SKM-1 treated with dmso at 0.1 percent for 144 hours (cell line): ENCODE measurements at regions not wholly inside any gene's neighbourhood (a gene's known extent, or its start where the extent isn't known, plus 50 kb on each side); places are given as distances from the start of the nearest gene placed in this dataset.
"Not testable (repeated sequence)": the region's sequence is repeated elsewhere in the genome, so short reads cannot be mapped to it uniquely, and the experiment has no call there.

Source experiments
- DNase-seq: peaks from one replicate; lab custom pipeline; 2025; ENCODE audit not compliant: unreplicated experiment; lab: John Stamatoyannopoulos, UW

DNA sequence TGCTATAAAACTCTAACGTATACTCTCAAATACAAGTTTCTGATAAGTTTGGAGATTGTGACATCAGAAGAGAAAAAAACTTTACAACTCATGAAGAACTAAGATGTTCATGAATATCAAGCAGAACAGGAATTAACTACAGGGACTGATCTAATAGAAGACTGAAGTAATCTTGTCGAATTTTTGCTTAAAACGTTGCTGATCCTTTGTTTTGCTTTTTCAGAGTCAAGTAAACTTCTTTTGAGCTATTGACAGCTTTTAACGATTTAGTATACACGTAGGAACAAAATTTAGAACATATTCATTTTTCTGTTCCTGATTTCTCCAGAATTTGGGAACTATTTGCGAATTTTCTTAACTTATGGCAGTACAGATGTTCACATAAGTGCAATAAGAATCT, 610.2 kb downstream of the SI start:
- DNase-seq, result no peak

DNA sequence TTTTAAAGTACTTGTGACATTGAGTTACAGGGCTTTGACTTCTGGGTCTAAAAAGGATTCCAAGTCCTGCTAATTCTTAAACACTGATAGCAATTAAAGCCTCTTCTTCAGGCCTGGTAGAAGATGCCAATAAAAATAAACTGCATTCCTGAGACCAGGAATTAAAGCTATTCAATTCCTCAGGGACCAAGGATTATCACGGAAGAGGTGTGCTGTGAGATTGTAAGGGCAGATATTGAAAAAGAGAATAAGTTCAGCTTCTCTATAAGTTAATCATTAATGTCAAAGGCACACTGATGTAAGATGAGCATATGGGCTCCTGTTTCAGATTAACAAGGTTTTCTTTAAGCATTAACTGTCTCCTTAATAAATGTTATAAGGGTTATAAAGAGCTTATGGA, 611.3 kb downstream of the SI start:
- DNase-seq, result no peak

DNA sequence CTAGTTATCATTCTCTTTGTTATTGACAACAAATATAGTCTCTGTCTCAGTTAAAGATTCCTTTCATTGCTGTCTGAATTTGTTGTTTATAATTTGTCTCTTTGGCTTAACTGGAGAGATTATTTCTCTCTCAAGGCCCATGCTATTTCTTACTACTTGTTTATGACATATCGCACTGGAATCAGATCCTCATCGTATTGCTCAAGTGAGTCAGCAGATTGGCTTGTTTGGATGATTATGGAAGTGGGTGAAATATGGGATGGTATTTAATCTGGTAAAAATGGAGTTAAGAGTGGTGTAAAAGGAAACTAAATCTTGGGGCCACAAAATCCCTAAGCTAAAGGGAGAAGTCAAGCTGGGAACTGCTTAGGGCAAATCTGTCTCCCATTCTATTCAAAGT, 613.1 kb downstream of the SI start:
- no peak for DNase-seq

DNA sequence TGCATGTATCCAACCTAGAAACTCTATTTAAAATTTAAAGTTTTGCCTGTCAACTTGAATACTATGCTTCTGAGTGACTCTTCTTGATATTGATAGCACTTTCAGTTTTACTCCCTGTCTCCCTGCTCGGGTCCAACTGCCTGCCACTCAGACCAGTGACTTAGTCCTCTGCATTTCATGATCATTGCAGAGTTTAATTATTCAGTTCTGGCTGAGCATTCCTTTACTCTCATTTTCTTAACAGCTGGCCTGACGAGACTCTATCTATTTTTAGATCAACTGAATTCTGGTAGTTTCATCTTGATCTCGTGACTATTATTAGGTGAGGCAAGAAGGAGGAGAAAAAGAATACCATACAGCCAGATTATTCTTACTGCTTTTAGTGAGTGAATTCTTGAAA, 617.4 kb downstream of the SI start:
- no peak for DNase-seq

DNA sequence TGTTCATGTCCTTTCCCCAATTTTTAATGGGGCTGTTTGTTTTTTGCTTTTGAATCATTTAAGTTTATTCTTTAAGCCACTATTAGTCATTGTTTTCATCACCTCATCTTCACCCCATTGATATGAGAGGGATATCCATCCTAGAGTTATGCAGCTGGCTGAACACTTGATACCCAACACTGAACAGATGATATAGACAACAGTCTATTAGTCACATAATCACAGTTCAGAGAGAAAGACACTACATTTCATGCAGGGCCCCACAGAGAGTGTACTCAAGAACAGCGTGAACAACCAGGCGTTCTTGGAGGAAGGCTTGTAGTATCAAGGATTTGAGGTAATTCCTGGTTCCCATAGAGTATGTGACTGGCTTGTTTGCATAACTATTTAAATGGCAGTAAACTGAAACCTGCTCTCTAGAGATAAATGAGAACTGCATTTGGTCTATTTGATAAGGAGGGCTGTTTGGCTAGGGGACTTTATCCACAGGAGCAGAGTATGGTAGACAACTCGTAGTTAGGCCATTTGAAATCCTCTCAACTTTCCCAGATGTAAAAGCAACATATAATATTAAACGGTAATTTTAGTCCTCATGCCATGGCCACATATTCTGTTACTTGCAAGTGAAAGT, 618.7 kb downstream of the SI start:
- DNase-seq, result no peak

DNA sequence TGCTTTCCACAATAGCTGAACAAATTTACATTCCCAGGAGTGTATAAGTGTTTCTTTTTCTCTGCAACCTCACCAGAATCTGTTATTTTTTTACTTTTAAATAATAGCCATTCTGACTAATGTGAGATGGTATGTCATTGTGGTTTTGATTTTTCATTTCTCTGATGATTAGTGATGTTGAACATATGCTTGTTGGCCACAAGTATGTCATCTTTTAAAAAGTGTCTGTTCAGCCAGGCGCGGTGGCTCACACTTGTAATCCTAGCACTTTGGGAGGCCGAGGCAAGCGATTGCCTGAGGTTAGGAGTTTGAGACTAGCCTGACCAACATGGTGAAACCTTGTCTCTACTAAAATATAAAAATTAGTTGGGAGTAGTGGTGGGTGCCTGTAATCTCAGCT, 619.3 kb downstream of the SI start:
- DNase-seq, result no peak

DNA sequence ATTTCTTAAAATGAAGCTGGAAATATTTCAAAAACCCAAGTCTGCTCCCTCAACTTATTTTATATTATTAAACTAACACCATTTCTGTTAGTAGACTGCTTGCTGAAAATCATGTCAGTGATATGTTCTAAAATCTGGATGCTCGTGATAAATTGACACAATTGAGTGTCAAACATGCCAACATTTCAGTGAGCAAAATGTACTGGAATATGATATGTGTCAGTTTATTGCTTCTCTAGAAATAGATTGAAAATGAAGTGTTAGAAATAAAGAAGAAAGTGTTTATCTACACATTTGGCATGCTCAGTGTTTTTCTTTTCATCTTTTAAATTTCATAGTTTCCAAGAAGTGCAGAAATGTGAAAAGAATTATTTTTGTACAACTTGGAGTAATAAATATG, 624.6 kb downstream of the SI start:
- DNase-seq, result no peak

DNA sequence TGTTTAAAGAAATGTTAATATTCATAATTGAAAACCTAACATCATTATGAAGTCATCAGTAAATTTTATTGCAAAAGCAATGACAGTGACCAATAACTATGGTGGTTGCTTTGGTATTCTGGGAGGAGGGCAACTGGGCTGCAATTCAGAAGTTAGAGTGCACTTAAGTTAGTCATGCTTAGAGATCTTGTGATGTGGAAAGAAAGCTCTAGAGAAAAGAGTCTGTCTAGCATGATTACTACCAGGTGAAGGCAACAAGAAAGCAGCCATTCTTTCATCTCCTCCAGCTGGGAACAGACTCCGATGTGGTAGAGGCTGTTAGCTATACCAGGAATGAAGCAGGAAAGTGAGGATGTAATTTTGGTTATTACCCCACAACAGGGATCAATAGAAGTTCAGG, 625.6 kb downstream of the SI start:
- no peak for DNase-seq

DNA sequence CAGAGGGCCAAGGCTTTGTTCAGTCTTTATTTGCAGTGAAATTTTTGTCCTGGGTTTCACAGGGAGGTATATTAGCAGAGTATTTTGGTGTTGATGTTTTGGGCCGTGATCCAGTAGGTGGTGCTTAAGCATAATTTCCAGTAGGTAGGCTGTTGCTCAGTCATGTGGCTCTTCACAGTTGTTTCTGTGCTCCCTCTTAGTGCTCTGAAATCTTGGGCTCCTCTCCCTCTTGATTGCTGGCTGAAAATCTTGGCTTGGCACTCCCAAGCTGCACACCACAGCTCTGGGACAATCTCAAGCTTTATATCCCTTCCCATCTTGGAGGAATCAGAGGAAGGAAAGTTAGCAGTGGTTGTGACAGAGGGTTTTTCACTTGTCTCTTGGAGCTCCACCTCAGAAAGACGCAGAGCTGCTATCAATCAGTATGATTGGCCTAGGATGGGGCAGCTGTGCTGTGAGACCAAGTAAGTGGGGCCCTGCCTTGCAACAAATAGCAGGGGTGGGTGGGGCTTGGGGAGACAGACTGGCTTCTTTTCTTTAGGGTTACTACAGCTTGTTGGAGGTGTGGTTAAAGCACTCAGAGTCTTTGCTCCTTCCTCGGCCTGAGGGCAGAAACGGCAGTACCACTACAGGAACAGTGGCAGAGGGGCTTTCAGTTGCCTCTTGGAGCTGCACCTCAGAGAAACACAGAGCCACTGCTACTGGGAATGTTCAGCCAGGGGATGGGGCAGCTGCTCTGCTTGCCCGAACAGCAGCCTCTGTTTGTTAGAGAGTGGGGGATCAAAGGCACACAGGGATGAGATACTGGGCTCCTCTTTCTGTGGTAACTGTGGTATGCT, 627.0 kb downstream of the SI start:
- no peak for DNase-seq

DNA sequence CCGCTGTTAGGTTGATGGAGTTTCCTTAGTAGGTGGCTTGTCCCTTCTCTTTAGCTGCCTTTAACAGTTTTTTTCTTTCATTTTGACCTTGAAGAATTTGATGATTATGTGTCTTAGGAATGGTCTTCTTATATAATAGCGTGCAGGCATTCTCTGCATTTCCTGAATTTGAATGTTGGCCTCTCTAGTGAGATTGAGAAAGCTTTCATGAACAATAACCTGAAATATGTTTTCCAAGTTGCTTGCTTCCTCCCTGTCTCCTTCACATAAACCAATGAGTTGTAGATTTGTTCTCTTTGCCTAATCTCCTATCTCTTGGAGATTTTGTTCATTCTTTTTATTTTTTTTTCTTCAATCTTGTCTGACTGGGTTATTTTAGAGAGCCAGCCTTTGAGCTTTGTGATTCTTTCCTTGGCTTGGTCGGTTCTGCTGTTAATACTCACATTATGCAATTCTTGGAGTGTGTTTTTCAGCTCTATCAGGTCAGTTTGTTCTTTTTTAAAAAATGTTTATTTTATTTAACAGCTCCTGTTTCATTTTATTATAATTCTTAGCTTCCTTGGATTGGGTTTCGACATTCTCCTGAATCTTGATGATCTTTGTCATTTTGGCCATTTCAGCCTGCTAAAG, 627.9 kb downstream of the SI start:
- DNase-seq, result no peak

DNA sequence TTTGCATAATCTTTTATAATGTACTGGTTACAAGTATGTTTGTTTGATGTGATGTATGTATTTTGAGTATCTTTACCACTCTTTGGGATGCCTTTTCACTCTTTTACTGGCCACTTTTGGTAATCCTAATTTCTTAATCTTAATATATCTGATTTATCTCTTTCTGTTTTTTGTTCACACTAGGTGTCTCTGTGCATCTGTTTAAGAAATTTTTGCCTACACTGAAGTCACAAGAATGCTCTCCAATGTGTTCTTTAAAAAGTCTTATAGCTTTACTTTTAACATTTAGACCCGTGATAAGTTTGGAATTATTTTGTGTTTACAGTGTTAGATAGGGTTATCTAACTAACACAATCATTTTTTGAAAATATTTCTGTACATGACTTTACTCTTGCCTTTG, 659.1 kb downstream of the SI start:
- DNase-seq, result no peak

DNA sequence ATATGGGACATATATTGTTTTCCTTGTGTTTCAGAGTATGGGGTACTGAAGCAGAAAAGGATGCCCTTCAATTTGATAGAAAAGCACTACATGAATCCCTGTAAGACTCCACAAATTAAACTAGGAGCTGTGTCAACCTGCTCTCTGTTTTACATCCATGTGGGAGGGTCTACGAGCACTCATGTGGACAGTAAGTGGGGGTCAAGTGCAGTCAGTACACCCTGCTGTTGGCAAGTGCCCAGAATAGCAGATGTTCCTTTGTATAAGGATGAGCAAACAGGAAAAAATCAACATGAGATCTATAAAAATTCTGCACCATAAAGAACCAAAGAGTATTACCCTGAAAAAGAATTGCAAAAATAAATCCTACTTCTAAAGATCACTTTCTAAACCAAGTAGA, 659.9 kb downstream of the SI start:
- no peak for DNase-seq

DNA sequence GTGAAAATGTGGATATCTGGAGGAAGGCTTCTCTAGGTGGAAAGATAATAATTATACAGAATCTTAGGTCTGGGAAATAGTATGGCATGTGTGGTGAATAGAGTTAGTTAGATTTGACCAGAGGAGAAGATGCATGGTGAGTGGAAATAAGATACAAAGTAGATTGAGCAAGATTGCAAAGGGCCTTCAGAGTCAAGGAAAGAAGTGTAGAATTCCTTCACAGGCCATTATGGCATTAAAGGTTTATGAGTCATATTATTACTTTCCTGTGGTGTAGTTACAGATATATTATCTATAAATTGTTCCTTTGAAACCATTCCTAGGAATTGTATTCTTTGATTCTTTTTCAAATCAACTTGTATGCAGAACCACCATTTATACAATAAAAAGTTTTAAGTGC, 660.3 kb downstream of the SI start:
- DNase-seq, result no peak

DNA sequence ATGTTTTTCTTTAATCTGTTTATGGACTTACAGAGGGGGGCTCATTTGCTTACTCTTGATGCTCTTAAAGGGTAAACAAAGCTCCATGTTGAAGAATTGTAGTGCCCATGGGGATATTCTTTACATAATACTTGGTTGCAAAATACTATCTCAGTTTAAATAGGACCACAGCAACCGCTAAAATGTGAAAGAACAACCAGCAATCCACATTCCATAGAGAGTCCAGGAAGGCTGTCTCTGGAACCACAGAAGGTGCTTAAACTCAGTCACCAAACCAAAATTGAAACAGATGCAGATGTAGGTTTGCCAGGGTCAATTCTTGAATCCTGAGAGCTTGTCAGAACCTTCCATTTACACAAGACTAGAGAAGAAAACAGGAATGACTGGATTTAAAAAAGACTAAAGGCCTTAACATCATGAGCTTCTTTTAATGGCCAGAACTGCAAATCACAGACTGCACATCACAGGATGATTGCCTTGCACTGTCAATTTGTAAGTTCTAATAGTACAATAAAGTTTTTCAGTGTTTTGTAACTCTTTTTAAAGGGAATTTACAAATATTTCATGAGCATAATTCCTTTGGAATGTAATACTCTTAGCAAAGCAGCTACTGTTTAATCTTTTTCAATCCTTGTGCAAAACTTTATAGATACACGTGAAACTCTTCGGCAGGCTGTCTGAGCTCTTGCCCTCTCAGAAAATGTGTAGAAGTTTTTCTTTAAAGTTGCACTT, 661.6 kb downstream of the SI start:
- DNase-seq, result no peak

DNA sequence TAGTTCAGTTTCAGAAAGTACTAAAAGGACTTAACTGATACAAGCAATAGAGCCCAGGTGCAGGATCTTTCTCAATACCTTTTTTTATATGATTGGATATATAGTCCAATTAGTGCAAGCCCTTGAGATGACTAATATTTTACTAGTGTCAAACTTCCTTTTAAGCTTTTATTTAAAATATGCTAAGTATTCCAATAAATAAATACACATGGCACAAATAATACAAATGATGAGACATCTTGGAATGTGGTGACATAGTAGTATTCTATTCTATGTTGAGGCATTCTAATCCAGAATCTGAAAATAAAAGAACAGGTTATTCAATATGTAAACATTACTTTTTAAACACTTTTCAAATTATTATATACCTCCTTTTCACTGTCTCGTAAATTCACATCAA, 670.0 kb downstream of the SI start:
- no peak for DNase-seq

DNA sequence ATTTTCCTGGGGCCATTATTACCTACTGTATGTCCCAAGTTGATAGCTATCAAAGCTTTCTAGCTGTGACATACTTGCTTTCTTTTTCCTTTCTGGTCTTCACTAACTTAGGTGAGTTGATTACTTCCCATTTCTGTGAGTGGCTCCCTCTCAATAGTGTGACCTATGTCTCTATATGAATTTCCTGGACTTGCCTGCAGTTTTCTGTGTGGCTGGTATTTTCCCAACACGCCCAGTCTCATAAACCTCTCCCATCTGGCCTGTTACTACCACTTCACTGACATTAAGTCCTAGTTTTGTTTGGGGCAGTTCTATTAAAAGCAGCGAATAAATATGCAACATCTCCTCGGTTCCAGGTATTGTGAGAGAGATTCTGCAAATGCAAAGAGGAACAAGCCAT, 671.2 kb downstream of the SI start:
- no peak for DNase-seq

DNA sequence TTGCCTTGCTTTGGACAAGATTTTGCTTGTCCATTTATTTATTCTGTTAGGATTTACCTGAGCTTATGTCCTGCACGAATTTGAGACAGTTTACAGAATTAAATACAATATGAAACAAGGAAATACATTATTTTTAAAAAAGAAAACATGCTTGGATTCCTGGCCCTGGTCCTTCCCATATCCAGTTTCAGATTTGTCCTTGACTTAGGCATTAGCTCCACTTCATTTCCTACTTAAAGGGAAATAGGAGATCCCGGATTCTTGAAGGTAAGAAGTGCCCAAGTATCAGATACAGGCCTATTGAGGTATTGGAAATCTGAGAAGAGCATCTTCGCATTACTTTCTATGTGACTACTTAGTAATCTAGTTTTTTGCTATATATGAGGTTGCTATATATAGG, 672.0 kb downstream of the SI start:
- DNase-seq, result no peak

DNA sequence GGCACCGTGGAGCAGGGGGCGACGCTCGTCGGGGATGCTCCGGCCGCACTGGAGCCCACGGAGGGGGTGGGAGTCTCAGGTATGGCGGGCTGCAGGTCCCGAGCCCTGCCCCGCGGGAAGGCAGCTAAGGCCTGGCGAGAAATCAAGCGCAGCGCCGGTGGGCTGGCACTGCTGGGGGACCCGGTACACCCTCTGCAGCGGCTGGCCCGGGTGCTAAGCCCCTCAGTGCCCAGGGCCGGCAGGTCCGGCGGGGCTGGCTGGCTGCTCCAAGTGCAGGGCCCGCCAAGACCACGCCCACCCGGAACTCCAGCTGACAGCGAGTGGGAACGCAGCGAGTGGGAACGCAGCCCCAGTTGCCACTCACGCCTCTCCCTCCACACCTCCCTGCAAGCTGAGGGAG, 676.4 kb downstream of the SI start:
- DNase-seq, result no peak

DNA sequence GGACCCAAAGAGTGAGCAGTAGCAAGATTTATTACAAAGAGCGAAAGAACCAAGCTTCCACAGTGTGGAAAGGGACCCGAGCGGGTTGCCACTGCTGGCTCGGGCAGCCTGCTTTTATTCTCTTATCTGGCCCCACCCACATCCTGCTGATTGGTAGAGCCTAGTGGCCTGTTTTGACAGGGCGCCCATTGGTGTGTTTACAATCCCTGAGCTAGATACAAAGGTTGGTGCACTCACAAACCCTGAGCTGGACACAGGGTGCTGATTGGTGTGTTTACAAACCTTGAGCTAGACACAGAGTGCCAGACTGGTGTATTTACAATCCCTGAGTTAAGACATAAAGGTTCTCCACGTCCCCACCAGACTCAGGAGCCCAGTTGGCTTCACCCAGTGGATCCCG, 676.9 kb downstream of the SI start:
- DNase-seq, result not testable (repeated sequence)

DNA sequence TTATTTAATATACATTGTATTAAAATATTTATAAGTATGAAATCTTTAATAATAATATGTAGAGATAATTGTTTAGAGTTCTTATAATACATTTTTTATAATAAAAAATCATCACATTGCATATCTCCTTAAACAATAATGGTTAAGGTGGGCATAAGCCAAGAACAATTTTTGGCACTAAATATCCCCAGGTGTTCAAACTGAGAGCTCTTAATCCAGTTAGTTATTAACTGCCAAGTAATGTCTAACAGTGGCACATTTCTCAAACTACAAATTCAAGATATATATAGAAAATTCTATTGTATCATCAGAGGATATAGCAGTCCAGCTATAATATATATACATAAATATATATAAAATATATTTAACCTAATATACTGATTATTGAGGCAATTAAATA, 680.8 kb downstream of the SI start:
- DNase-seq, result no peak

DNA sequence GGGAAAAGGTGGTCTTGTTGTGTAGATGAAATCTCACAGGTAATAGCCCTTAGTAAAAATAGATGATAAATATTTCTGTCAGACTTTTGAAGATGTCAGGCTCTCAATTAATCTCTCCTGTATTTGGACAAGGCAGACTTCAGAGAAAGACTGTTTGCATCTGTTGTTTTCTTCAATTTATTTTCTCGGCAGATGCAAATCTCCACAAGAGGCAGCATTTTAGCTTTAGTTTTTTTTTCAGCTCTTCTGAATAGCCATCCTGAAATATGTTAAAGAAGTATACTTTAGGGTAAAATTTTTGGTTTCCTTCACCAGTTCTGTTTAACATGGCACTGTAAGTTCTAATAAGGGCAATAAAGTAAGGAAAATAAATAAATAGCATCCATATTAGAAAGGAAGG, 685.1 kb downstream of the SI start:
- no peak for DNase-seq

DNA sequence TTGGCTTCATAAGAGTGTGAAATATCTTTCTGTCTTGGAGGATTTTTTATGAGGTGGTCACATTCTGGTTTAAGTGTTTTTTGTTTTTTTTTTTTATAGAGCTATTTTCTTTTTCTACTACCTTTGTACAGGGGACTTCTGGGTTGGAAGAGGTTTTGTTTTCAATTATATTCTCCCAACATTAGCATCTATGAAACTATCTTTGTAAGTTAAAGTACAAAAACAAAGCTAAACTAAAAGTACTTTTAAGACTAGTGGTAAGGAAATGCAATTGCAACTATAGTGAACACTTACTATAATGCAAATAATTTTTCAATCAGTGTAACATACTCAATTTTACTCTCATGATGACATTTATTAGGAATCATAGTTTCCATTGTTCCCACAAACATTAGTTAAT, 688.2 kb downstream of the SI start:
- no peak for DNase-seq
